Body of pancreas (tissue), 4 donors: ENCODE measurements at regions not wholly inside any gene's neighbourhood (a gene's known extent, or its start where the extent isn't known, plus 50 kb on each side); places are given as distances from the start of the nearest gene placed in this dataset.

ENCODE experiments used
- ATAC-seq: fragments of 150-250 bp; one replicate; pipeline ENCODE4 v1.9.1; 2016
- DNase-seq, 4 donors: peaks; one replicate each; pipeline ENCODE4 v3.0.0-alpha.2; 2019
- H3K27ac ChIP-seq, 4 donors: fragments of 200-600 bp; sonication (generic); 1 replicate in 3 of 4; 2 replicates in 1 of 4; pipeline versions ENCODE4 v1.5.1 to v1.6.1; 2016 to 2019; ENCODE audit warnings: mild to moderate bottlenecking in 1 of 4, mixed read lengths in 1 of 4, moderate library complexity in 1 of 4
- H3K27me3 ChIP-seq, 2 donors: fragments of 200-600 bp; sonication (generic); one replicate each; pipeline ENCODE4 v1.6.0; 2016; ENCODE audit warnings: mild to moderate bottlenecking in 1 of 2
- H3K36me3 ChIP-seq, 2 donors: fragments of 200-600 bp; sonication (generic); replicated peaks in 1 of 2; 2 replicates each; pipeline ENCODE4 v1.5.1; 2016; ENCODE audit warnings: low read depth in 2 of 2; ENCODE audit not compliant: insufficient read depth in 1 of 2
- H3K4me1 ChIP-seq: fragments of 200-600 bp; sonication (generic); one replicate; pipeline ENCODE4 v1.6.0; 2016
- H3K4me3 ChIP-seq, 2 donors: fragments of 200-600 bp; sonication (generic); 1 replicate in 1 of 2; 2 replicates in 1 of 2; pipeline ENCODE4 v1.5.1; 2016 to 2019
- H3K9me3 ChIP-seq, 3 donors: fragments of 200-600 bp; sonication (generic); 1 replicate in 2 of 3; 2 replicates in 1 of 3; pipeline ENCODE4 v1.5.1; 2016
- POLR2A ChIP-seq, 3 donors: fragments of 450-650 bp; IDR thresholded peaks; one replicate each; pipeline ENCODE4 v1.6.1; 2016; ENCODE audit warnings: antibody characterized with exemption in 3 of 3, mild to moderate bottlenecking in 2 of 3
- WGBS, 2 donors: methylation state at CpG; one replicate each; pipeline ENCODE4 v1.1.5; 2017; 5-methylcytosine and 5-hydroxymethylcytosine counted together
- intact Hi-C: fragments of 100-400 bp; cut with DNase I; formaldehyde crosslinking; loops from one replicate; pipeline ENCODE4 v1.15.1; 2023
- TF ChIP-seq, protein P1 (sequence below), 7 experiments: fragments of 450-650 bp in 4 of 7; fragments of 200-600 bp in 3 of 7; sonication (generic) in 3 of 7; IDR thresholded peaks; one replicate each; pipeline ENCODE4 v1.5.1; 2016 to 2019; ENCODE audit warnings: antibody characterized with exemption in 7 of 7

DNA sequence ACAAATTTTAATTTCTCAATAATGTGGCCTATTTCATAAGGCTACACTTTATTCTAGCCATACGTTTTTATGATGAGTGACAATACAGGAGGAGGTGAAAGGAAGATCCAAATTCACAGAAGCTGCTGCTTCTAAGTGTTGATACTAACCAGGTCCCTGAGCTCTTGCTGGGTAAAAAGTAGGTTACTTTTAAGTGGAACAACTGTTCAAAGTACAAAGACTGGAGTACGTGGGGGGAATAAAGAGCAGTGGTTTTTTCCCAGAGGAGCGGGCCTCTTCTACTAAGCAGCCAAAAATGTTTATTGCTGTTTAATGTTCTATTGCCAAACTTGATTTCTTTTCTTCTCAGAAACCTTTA is 301.8 kb downstream of the AEBP2 start:
- no peak overlapping the region for H3K4me3 ChIP-seq
- peaks cover 12% of the 10 kb centered on the region for H3K4me1 ChIP-seq
- ATAC-seq, result no peak
- no peaks in the 10 kb centered on the region for H3K36me3 ChIP-seq
- no peaks in the 10 kb centered on the region for H3K27me3 ChIP-seq
- TF ChIP-seq, protein P1, sequence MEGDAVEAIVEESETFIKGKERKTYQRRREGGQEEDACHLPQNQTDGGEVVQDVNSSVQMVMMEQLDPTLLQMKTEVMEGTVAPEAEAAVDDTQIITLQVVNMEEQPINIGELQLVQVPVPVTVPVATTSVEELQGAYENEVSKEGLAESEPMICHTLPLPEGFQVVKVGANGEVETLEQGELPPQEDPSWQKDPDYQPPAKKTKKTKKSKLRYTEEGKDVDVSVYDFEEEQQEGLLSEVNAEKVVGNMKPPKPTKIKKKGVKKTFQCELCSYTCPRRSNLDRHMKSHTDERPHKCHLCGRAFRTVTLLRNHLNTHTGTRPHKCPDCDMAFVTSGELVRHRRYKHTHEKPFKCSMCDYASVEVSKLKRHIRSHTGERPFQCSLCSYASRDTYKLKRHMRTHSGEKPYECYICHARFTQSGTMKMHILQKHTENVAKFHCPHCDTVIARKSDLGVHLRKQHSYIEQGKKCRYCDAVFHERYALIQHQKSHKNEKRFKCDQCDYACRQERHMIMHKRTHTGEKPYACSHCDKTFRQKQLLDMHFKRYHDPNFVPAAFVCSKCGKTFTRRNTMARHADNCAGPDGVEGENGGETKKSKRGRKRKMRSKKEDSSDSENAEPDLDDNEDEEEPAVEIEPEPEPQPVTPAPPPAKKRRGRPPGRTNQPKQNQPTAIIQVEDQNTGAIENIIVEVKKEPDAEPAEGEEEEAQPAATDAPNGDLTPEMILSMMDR (IDR thresholded peaks at IDR 0.05), result no peak
- no peak for TF ChIP-seq POLR2A (IDR thresholded peaks at IDR 0.05)
- intact Hi-C loops, result no loop called here
- WGBS, 2 donors, result 56 to 60% methylated on average over 3 of the region's 3 CpGs
- no peak overlapping the region for H3K27ac ChIP-seq
- H3K9me3 ChIP-seq, result no peaks in the 10 kb centered on the region
- DNase-seq, result no peak

DNA sequence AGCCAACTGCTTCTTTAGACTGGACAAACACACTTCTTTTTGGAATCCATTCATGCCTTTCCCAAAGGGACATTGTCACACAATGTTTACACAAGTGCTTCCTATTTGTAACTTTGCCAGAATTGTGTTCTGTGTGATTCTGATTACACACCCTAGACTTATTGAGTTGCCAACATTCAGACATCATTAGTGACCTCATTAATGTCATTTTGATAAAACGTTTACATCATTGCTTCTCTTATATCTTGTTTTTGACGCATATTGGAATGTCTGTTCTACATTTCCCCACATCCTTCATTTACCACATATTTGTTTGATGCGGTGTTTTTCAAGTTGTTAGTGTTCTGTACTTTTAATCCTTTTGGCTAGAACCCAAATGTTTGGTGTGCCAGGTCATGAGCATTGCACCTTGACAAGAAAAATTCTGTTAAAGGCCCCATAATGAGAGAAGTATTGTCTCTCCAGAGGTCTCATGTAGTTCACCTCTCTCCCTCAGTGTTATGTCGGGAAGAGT is 305.5 kb downstream of the AEBP2 start:
- Histone ChIP-seq H3K27me3 (no peaks in the 10 kb centered on the region), H3K9me3 (peaks cover 0 to 7% (median 0%) of the 10 kb centered on the region in 3 donors), H3K4me1 (peaks cover 8% of the 10 kb centered on the region), H3K4me3 (no peak overlapping the region), H3K36me3 (no peaks in the 10 kb centered on the region), H3K27ac (peak overlapping the region in 3 of 4 donors; percentile 23 to 54 (median 27))
- WGBS, 2 donors, result 35 to 42% methylated on average over 4 of the region's 4 CpGs
- intact Hi-C loops, result no loop called here
- DNase-seq, result no peak
- ATAC-seq, result peak; percentile 79
- no peak for TF ChIP-seq POLR2A (IDR thresholded peaks at IDR 0.05)
- TF ChIP-seq, protein P1 (IDR thresholded peaks at IDR 0.05), result no peak

DNA sequence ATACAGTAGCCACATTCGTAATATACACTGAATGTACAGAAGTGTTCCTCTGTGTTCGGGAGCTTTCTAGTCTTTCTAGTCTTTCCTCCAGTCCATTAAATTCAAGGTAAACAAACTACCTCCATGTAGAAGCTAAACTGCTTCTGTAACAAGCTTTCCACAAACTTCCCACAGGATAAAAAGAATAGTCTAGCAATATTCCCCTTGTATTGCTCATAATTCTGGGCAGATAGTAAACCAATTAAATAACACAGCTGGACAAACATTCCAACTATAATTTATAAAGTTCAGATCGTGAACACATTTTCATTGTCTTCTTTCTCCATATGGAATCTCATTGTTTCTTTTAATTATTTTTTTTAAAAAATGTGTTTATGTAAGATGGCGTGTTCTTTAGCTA is 307.2 kb downstream of the AEBP2 start:
- Histone ChIP-seq H3K4me3 (no peak overlapping the region), H3K9me3 (peaks cover 0 to 7% (median 0%) of the 10 kb centered on the region in 3 donors), H3K27ac (no peak overlapping the region), H3K4me1 (peaks cover 8% of the 10 kb centered on the region), H3K27me3 (no peaks in the 10 kb centered on the region), H3K36me3 (no peaks in the 10 kb centered on the region)
- ATAC-seq, result no peak
- no peak for DNase-seq
- 84 to 90% methylated on average over 4 of the region's 4 CpGs for WGBS, 2 donors
- intact Hi-C loops, result no loop called here
- TF ChIP-seq POLR2A (IDR thresholded peaks at IDR 0.05), result no peak
- TF ChIP-seq, protein P1 (IDR thresholded peaks at IDR 0.05), result no peak

DNA sequence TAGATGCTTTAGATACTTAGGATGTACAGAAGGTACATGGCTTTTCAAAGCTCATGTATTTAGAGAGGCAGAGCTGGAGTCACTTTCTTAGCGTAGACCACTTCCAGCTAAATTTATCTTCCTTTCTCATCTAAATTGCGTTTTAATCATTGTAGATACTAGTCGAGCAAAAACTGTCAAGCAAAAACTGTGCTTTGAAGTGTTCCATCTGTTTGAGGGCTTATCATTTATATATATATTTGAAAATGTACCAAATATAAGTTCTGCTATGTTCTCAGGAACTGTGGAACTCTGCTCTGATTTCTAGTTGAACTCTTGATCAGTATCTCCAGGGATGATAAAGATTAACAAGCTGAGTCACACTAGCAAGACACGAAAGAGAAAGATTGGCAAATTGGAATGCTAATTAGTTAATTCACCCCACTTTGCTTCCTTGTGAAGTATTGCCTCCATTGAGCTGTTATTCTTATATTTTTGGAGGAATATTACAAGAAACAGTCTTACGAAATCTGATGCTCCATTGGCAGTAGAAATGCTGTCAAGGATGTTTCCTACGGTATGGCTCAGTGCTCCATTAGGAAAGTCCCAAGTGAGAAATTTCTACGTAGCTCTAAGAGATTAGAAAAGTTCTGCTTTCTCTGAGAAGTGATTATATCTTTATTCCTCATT is 310.7 kb downstream of the AEBP2 start:
- Histone ChIP-seq H3K36me3 (no peaks in the 10 kb centered on the region), H3K4me3 (no peak overlapping the region), H3K27me3 (no peaks in the 10 kb centered on the region), H3K27ac (no peak overlapping the region), H3K9me3 (peaks cover 0 to 7% (median 0%) of the 10 kb centered on the region in 3 donors), H3K4me1 (peaks cover 2% of the 10 kb centered on the region)
- TF ChIP-seq, protein P1 (IDR thresholded peaks at IDR 0.05), result no peak
- 62 to 76% methylated on average over 7 of the region's 7 CpGs for WGBS, 2 donors
- intact Hi-C loops, result no loop called here
- ATAC-seq (no peak), DNase-seq (no peak)

DNA sequence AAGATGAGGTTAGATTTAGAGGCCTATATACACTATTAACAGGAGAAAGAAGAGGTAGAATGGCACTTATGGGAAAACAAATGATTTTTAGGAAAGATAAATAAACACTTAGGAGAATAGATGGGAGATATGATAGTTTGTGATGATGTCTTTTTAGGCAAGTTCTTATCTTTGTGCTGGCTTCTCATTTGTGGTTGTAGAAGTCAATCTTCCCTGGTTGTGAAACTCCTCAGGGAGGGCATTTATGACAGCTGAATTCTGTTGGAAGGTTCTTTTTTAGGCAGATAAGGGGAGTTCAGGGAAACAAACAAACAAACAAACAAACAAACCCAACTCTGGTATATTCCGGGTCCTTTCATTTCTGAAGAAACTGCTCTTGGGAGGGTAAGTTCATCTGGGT is 311.8 kb downstream of the AEBP2 start:
- DNase-seq (no peak), ATAC-seq (no peak)
- no peak overlapping the region for H3K4me3 ChIP-seq
- no peaks in the 10 kb centered on the region for H3K4me1 ChIP-seq
- peaks cover 0 to 7% (median 0%) of the 10 kb centered on the region in 3 donors for H3K9me3 ChIP-seq
- H3K27me3 ChIP-seq, result no peaks in the 10 kb centered on the region
- H3K36me3 ChIP-seq, result no peaks in the 10 kb centered on the region
- no peak overlapping the region for H3K27ac ChIP-seq
- intact Hi-C loops, result no loop called here
- 84 to 91% methylated on average over 1 of the region's 1 CpG for WGBS, 2 donors
- TF ChIP-seq, protein P1 (IDR thresholded peaks at IDR 0.05), result no peak
- no peak for TF ChIP-seq POLR2A (IDR thresholded peaks at IDR 0.05)
